ENCODE measurements at regions not wholly inside any gene's neighbourhood (a gene's known extent, or its start where the extent isn't known, plus 50 kb on each side); places are given as distances from the start of the nearest gene placed in this dataset.

DNA sequence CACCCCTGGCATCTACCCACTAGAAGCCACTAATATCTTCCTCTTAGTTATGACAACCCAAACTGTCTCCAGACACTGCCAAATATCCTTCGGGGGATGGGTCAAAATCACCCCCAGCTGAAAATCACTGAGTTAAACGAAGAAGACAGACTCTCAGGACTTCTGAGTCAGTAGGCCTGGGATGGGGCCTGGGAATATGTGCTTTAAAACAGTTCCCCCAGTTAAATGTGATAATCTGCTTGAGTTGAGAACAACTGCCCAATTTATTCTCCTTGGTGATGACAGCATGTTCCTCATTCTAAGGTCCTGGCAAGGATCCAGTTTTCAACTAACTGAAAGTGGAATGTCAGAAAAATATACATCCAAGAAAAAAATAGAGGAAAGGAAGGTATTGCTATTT, 52.4 kb downstream of the CBLL2 start:
- Mint-ChIP-seq H3K9me3 (peaks cover 3% of the 10 kb centered on the region; the same call in 1 of the 2 replicates), H3K36me3 (no peaks in the 10 kb centered on the region), H3K4me1 (peaks cover 15% of the 10 kb centered on the region; the same call in 1 of the 2 replicates), H3K4me3 (no peak overlapping the region), H3K27ac (no peak overlapping the region), H3K27me3 (ENCODE audit: low read depth) (no peaks in the 10 kb centered on the region)
- ATAC-seq (no peak), DNase-seq (ENCODE audit: low spot score) (no peak)
- TF ChIP-seq, protein P1, sequence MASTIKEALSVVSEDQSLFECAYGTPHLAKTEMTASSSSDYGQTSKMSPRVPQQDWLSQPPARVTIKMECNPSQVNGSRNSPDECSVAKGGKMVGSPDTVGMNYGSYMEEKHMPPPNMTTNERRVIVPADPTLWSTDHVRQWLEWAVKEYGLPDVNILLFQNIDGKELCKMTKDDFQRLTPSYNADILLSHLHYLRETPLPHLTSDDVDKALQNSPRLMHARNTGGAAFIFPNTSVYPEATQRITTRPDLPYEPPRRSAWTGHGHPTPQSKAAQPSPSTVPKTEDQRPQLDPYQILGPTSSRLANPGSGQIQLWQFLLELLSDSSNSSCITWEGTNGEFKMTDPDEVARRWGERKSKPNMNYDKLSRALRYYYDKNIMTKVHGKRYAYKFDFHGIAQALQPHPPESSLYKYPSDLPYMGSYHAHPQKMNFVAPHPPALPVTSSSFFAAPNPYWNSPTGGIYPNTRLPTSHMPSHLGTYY (CRISPR knock-in tag; IDR thresholded peaks at IDR 0.05): no peak
- TF ChIP-seq, protein P2, sequence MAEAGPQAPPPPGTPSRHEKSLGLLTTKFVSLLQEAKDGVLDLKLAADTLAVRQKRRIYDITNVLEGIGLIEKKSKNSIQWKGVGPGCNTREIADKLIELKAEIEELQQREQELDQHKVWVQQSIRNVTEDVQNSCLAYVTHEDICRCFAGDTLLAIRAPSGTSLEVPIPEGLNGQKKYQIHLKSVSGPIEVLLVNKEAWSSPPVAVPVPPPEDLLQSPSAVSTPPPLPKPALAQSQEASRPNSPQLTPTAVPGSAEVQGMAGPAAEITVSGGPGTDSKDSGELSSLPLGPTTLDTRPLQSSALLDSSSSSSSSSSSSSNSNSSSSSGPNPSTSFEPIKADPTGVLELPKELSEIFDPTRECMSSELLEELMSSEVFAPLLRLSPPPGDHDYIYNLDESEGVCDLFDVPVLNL (CRISPR knock-in tag; IDR thresholded peaks at IDR 0.05; ENCODE audit: borderline replicate concordance, low read depth): no peak
- TF ChIP-seq IRF2 (CRISPR knock-in tag; IDR thresholded peaks at IDR 0.05; ENCODE audit: borderline replicate concordance, low read depth): no peak
- TF ChIP-seq HMGXB4 (CRISPR knock-in tag; IDR thresholded peaks at IDR 0.05): no peak
- no peak for TF ChIP-seq TCF7 (CRISPR knock-in tag; IDR thresholded peaks at IDR 0.05; ENCODE audit: low read depth)
- no peak for TF ChIP-seq TP53 (CRISPR knock-in tag; IDR thresholded peaks at IDR 0.05)
- TF ChIP-seq ZBTB21 (CRISPR knock-in tag; IDR thresholded peaks at IDR 0.05; ENCODE audit: borderline replicate concordance): no peak
- no peak for TF ChIP-seq MYBL2 (CRISPR knock-in tag; IDR thresholded peaks at IDR 0.05)
- TF ChIP-seq ESRRA (CRISPR knock-in tag; IDR thresholded peaks at IDR 0.05; ENCODE audit: borderline replicate concordance): no peak
- no peak for TF ChIP-seq ATF3 (CRISPR knock-in tag; conservative IDR thresholded peaks at IDR 0.05)
- TF ChIP-seq, protein P3, sequence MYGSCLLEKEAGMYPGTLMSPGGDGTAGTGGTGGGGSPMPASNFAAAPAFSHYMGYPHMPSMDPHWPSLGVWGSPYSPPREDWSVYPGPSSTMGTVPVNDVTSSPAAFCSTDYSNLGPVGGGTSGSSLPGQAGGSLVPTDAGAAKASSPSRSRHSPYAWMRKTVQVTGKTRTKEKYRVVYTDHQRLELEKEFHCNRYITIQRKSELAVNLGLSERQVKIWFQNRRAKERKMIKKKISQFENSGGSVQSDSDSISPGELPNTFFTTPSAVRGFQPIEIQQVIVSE (CRISPR knock-in tag; IDR thresholded peaks at IDR 0.05; ENCODE audit: borderline replicate concordance): no peak
- TF ChIP-seq KAT7 (CRISPR knock-in tag; IDR thresholded peaks at IDR 0.05; ENCODE audit: borderline replicate concordance): no peak
- no peak for TF ChIP-seq GRHL2 (CRISPR knock-in tag; IDR thresholded peaks at IDR 0.05; ENCODE audit: insufficient replicate concordance, severe bottlenecking)
- no peak for TF ChIP-seq ELF4 (CRISPR knock-in tag; IDR thresholded peaks at IDR 0.05; ENCODE audit: low read depth)
- CTCF ChIA-PET: no interaction called here
- POLR2A ChIA-PET: no interaction called here

DNA sequence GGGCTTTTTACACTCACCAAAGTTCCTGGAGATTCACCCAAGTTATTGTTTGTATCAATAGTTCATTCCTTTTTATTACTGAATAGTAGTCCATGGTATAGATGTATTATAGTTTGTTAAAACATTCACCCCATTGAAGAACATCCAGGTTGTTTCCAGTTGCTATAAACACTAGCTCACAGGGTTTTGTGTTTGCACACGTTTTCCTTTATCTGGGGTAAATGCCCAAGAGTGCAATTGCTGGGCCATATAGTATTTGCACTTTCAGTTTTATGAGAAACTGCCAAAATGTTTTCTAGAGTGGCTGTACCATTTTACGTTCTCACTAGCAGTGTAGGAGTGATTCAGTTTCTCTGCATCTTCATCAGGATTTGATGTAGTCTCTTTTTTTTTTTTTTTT, 57.1 kb downstream of the CBLL2 start:
- no peaks in the 10 kb centered on the region for H3K27me3 Mint-ChIP-seq (ENCODE audit: low read depth)
- ChIA-PET POLR2A (no interaction called here), CTCF (no interaction called here)
- DNase-seq (ENCODE audit: low spot score) (no peak), ATAC-seq (no peak)
- 0 out of 2 replicates have a peak, but pooled peaks cover 2% of the 10 kb centered on the region for H3K36me3 Mint-ChIP-seq
- H3K4me3 Mint-ChIP-seq: no peak overlapping the region
- H3K4me1 Mint-ChIP-seq: no peaks in the 10 kb centered on the region
- peaks cover 5% of the 10 kb centered on the region for H3K9me3 Mint-ChIP-seq
- H3K27ac Mint-ChIP-seq: no peak overlapping the region
- TF ChIP-seq, protein P4, sequence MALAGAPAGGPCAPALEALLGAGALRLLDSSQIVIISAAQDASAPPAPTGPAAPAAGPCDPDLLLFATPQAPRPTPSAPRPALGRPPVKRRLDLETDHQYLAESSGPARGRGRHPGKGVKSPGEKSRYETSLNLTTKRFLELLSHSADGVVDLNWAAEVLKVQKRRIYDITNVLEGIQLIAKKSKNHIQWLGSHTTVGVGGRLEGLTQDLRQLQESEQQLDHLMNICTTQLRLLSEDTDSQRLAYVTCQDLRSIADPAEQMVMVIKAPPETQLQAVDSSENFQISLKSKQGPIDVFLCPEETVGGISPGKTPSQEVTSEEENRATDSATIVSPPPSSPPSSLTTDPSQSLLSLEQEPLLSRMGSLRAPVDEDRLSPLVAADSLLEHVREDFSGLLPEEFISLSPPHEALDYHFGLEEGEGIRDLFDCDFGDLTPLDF (CRISPR knock-in tag; IDR thresholded peaks at IDR 0.05): no peak
- TF ChIP-seq, protein P5, sequence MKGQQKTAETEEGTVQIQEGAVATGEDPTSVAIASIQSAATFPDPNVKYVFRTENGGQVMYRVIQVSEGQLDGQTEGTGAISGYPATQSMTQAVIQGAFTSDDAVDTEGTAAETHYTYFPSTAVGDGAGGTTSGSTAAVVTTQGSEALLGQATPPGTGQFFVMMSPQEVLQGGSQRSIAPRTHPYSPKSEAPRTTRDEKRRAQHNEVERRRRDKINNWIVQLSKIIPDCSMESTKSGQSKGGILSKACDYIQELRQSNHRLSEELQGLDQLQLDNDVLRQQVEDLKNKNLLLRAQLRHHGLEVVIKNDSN (CRISPR knock-in tag; IDR thresholded peaks at IDR 0.05): no peak
- TF ChIP-seq, protein P2 (CRISPR knock-in tag; IDR thresholded peaks at IDR 0.05; ENCODE audit: borderline replicate concordance, low read depth): no peak
- TF ChIP-seq, protein P6, sequence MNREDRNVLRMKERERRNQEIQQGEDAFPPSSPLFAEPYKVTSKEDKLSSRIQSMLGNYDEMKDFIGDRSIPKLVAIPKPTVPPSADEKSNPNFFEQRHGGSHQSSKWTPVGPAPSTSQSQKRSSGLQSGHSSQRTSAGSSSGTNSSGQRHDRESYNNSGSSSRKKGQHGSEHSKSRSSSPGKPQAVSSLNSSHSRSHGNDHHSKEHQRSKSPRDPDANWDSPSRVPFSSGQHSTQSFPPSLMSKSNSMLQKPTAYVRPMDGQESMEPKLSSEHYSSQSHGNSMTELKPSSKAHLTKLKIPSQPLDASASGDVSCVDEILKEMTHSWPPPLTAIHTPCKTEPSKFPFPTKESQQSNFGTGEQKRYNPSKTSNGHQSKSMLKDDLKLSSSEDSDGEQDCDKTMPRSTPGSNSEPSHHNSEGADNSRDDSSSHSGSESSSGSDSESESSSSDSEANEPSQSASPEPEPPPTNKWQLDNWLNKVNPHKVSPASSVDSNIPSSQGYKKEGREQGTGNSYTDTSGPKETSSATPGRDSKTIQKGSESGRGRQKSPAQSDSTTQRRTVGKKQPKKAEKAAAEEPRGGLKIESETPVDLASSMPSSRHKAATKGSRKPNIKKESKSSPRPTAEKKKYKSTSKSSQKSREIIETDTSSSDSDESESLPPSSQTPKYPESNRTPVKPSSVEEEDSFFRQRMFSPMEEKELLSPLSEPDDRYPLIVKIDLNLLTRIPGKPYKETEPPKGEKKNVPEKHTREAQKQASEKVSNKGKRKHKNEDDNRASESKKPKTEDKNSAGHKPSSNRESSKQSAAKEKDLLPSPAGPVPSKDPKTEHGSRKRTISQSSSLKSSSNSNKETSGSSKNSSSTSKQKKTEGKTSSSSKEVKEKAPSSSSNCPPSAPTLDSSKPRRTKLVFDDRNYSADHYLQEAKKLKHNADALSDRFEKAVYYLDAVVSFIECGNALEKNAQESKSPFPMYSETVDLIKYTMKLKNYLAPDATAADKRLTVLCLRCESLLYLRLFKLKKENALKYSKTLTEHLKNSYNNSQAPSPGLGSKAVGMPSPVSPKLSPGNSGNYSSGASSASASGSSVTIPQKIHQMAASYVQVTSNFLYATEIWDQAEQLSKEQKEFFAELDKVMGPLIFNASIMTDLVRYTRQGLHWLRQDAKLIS (CRISPR knock-in tag; IDR thresholded peaks at IDR 0.05; ENCODE audit: borderline replicate concordance): no peak
- no peak for TF ChIP-seq ZNF671 (CRISPR knock-in tag; IDR thresholded peaks at IDR 0.05)
- TF ChIP-seq MLX (CRISPR knock-in tag; IDR thresholded peaks at IDR 0.05): no peak
- TF ChIP-seq, protein P1 (CRISPR knock-in tag; IDR thresholded peaks at IDR 0.05): no peak

All from WTC11 (cell line).